Rectal smooth muscle tissue (tissue), 1 donor: ENCODE measurements at regions not wholly inside any gene's neighbourhood (a gene's known extent, or its start where the extent isn't known, plus 50 kb on each side); places are given as distances from the start of the nearest gene placed in this dataset.

Experiments used
- H3K27ac ChIP-seq: one replicate; pipeline ENCODE4 v1.7.0; 2013; ENCODE audit warnings: low read depth, low read length, inconsistent platforms
- H3K27me3 ChIP-seq: one replicate; pipeline ENCODE4 v1.7.0; 2013; ENCODE audit warnings: low read length; ENCODE audit not compliant: control insufficient read depth, insufficient read depth
- H3K36me3 ChIP-seq: one replicate; pipeline ENCODE4 v1.7.0; 2013; ENCODE audit warnings: low read length; ENCODE audit not compliant: control insufficient read depth, insufficient read depth
- H3K4me1 ChIP-seq: one replicate; pipeline ENCODE4 v1.7.0; 2013; ENCODE audit warnings: low read length; ENCODE audit not compliant: control insufficient read depth, insufficient read depth
- H3K4me3 ChIP-seq: one replicate; pipeline ENCODE4 v1.7.0; 2013; ENCODE audit warnings: low read length
- H3K9ac ChIP-seq: one replicate; pipeline ENCODE4 v1.7.0; 2013; ENCODE audit warnings: low read length

GRCh38 chr16:14324581-14324980 lies 253.5 kb downstream of the MRTFB start:
- no peaks in the 10 kb centered on the region for H3K36me3 ChIP-seq

GRCh38 chr16:14322186-14322585 lies 251.1 kb downstream of the MRTFB start:
- Histone ChIP-seq H3K4me3 (no peak overlapping the region), H3K4me1 (no peaks in the 10 kb centered on the region), H3K36me3 (no peaks in the 10 kb centered on the region), H3K27ac (no peak overlapping the region), H3K9ac (no peak overlapping the region), H3K27me3 (no peaks in the 10 kb centered on the region)

More at GRCh38 chr16:14324581-14324980, 253.5 kb downstream of the MRTFB start:
- Histone ChIP-seq H3K27ac (no peak overlapping the region), H3K27me3 (no peaks in the 10 kb centered on the region), H3K9ac (no peak overlapping the region), H3K4me1 (no peaks in the 10 kb centered on the region), H3K4me3 (no peak overlapping the region)

- H3K36me3 ChIP-seq: no peaks in the 10 kb centered on the region
- no peaks in the 10 kb centered on the region for H3K27me3 ChIP-seq
- H3K4me1 ChIP-seq: no peaks in the 10 kb centered on the region
- no peak overlapping the region for H3K9ac ChIP-seq
- H3K27ac ChIP-seq: no peak overlapping the region
- H3K4me3 ChIP-seq: no peak overlapping the region
These were observed 250.4 kb downstream of the MRTFB start for GRCh38 chr16:14321542-14321941.

- Histone ChIP-seq H3K27ac (no peak overlapping the region), H3K4me1 (no peaks in the 10 kb centered on the region), H3K4me3 (no peak overlapping the region), H3K36me3 (no peaks in the 10 kb centered on the region), H3K9ac (no peak overlapping the region), H3K27me3 (no peaks in the 10 kb centered on the region)
These were observed 249.3 kb downstream of the MRTFB start for GRCh38 chr16:14320406-14320805.
